Loucy (cell line): ENCODE measurements at regions not wholly inside any gene's neighbourhood (a gene's known extent, or its start where the extent isn't known, plus 50 kb on each side); places are given as distances from the start of the nearest gene placed in this dataset.

Experiments
- H2AFZ ChIP-seq: fragments of 200-600 bp; sonication (generic); 2 replicates; pipeline ENCODE4 v1.6.0; 2016; ENCODE audit warnings: antibody characterized with exemption, mild to moderate bottlenecking, low read length, moderate library complexity
- H3F3A ChIP-seq: fragments of 200-600 bp; 2 replicates; pipeline ENCODE4 v1.6.0; 2016; ENCODE audit warnings: antibody characterized with exemption, low read depth, mild to moderate bottlenecking
- H3K27me3 ChIP-seq: fragments of 200-600 bp; sonication (generic); 2 replicates; pipeline ENCODE4 v1.6.1; 2014; ENCODE audit warnings: low read length, mild to moderate bottlenecking; ENCODE audit not compliant: insufficient read depth, poor library complexity, severe bottlenecking
- H3K36me3 ChIP-seq: fragments of 200-600 bp; sonication (generic); 2 replicates; pipeline ENCODE4 v1.6.1; 2016; ENCODE audit warnings: low read length; ENCODE audit not compliant: insufficient read depth
- H3K4me1 ChIP-seq: fragments of 200-600 bp; sonication (generic); 2 replicates; pipeline ENCODE4 v1.5.1; 2014; ENCODE audit warnings: low read length, mild to moderate bottlenecking; ENCODE audit not compliant: insufficient read depth, poor library complexity, severe bottlenecking
- H3K4me2 ChIP-seq: fragments of 200-600 bp; sonication (generic); 2 replicates; pipeline ENCODE4 v1.6.0; 2014; ENCODE audit warnings: antibody characterized with exemption, low read length, low read depth, mild to moderate bottlenecking; ENCODE audit not compliant: poor library complexity, severe bottlenecking
- H3K4me3 ChIP-seq: fragments of 200-600 bp; sonication (generic); 2 replicates; pipeline ENCODE4 v1.5.1; 2014; ENCODE audit warnings: low read length, mild to moderate bottlenecking, mixed read lengths; ENCODE audit not compliant: poor library complexity, severe bottlenecking
- H3K79me2 ChIP-seq: fragments of 200-600 bp; sonication (generic); 2 replicates; pipeline ENCODE4 v1.6.1; 2014; ENCODE audit warnings: low read length; ENCODE audit not compliant: insufficient read depth
- H3K9ac ChIP-seq: fragments of 200-600 bp; sonication (generic); 2 replicates; pipeline ENCODE4 v1.6.0; 2014; ENCODE audit warnings: mild to moderate bottlenecking, low read depth, low read length, moderate library complexity; ENCODE audit not compliant: poor library complexity, severe bottlenecking
- H3K9me2 ChIP-seq: fragments of 200-600 bp; sonication (generic); replicated peaks from 2 replicates; pipeline ENCODE4 v1.6.1; 2016; ENCODE audit warnings: low read depth, low read length, mixed read lengths
- H3K9me3 ChIP-seq: fragments of 200-600 bp; sonication (generic); 2 replicates; pipeline ENCODE4 v1.6.1; 2014; ENCODE audit warnings: mild to moderate bottlenecking, antibody characterized with exemption, low read length, low read depth; ENCODE audit not compliant: insufficient read depth
- H4K20me1 ChIP-seq: fragments of 200-600 bp; sonication (generic); 2 replicates; pipeline ENCODE4 v1.6.0; 2014; ENCODE audit warnings: antibody characterized with exemption, low read length, mild to moderate bottlenecking; ENCODE audit not compliant: insufficient read depth, poor library complexity, severe bottlenecking
- EZH2phosphoT487 ChIP-seq: fragments of 200-600 bp; IDR thresholded peaks from 2 replicates; pipeline ENCODE4 v1.6.1; 2018; ENCODE audit warnings: antibody characterized with exemption, mild to moderate bottlenecking, moderate library complexity, borderline replicate concordance
- TF ChIP-seq, protein P1 (sequence below): fragments of 200-600 bp; sonication (generic); conservative IDR thresholded peaks from 2 replicates; pipeline ENCODE4 v1.5.1; 2014; ENCODE audit warnings: mild to moderate bottlenecking, antibody characterized with exemption, low read length

- Histone ChIP-seq H2AFZ (no peak overlapping the region), H3F3A (no peaks in the 10 kb centered on the region), H3K4me1 (no peaks in the 10 kb centered on the region), H3K9me2 (no peaks in the 10 kb centered on the region), H3K9me3 (no peaks in the 10 kb centered on the region), H3K36me3 (no peaks in the 10 kb centered on the region), H4K20me1 (no peaks in the 10 kb centered on the region), H3K27me3 (no peaks in the 10 kb centered on the region), H3K79me2 (no peaks in the 10 kb centered on the region), H3K9ac (no peak overlapping the region), H3K4me2 (no peak overlapping the region), H3K4me3 (no peak overlapping the region)
- TF ChIP-seq, protein P1, sequence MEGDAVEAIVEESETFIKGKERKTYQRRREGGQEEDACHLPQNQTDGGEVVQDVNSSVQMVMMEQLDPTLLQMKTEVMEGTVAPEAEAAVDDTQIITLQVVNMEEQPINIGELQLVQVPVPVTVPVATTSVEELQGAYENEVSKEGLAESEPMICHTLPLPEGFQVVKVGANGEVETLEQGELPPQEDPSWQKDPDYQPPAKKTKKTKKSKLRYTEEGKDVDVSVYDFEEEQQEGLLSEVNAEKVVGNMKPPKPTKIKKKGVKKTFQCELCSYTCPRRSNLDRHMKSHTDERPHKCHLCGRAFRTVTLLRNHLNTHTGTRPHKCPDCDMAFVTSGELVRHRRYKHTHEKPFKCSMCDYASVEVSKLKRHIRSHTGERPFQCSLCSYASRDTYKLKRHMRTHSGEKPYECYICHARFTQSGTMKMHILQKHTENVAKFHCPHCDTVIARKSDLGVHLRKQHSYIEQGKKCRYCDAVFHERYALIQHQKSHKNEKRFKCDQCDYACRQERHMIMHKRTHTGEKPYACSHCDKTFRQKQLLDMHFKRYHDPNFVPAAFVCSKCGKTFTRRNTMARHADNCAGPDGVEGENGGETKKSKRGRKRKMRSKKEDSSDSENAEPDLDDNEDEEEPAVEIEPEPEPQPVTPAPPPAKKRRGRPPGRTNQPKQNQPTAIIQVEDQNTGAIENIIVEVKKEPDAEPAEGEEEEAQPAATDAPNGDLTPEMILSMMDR, result no peak
- no peak for TF ChIP-seq EZH2phosphoT487
These were observed 312.1 kb downstream of the TFAP2C start for GRCh38 chr20:56941101-56941686.

DNA sequence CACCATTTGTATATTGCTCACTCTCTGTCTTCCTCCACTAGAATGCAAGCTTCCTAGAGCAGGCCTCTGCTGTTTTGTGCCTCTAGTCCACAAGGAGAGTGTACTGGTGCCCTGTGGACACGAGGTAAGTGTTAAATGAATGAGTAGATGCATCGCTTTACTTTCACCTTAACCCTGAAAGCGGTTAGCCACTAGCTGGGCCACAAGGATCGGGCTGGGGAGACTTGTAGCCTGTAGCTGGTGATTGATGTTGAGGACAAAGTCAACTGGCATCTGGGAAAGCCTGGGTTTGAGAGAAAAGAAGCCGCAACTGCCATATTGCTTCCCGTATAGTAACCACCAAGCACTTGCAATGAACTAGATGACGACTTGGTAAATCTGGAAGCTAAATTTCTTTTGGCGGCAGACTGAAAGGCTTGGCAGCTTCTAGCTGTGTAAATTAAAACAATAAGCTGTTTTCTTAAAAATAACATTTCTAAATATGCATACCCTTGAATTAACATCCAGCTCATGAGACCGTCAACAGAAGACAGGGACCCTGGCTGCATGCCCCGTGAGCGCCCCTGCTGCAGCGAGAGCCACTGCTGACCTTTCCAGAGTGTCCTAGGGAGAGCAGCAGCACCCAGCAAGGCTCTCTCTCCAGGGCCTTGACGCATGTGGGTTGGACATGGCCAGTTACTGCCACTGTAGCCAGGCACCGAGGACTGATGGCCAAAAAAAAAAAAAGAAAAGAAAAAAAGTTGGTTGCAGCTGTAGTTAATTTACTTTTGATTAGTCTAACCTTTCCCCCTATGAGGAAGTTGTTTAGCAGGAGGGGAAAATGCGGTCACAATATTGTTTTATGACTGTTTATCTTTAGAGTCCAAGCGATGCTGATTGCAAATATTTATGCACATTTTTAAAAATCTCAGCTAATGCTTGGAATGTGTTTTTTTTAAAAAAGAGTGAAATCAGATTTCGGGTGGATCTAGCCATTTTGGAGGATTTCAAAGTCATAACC lies 315.1 kb downstream of the TFAP2C start:
- Histone ChIP-seq H2AFZ (no peak overlapping the region), H3K27me3 (no peaks in the 10 kb centered on the region), H3K4me1 (no peaks in the 10 kb centered on the region), H3K9ac (no peak overlapping the region), H3K9me3 (no peaks in the 10 kb centered on the region), H3K36me3 (no peaks in the 10 kb centered on the region), H3K4me3 (no peak overlapping the region), H3K9me2 (no peaks in the 10 kb centered on the region), H4K20me1 (no peaks in the 10 kb centered on the region), H3K4me2 (no peak overlapping the region), H3K79me2 (no peaks in the 10 kb centered on the region), H3F3A (no peaks in the 10 kb centered on the region)
- TF ChIP-seq, protein P1, result no peak

GRCh38 chr20:56945057-56945456 lies 316.0 kb downstream of the TFAP2C start:
- no peaks in the 10 kb centered on the region for H4K20me1 ChIP-seq
- H2AFZ ChIP-seq, result no peak overlapping the region
- no peaks in the 10 kb centered on the region for H3K27me3 ChIP-seq
- no peak overlapping the region for H3K9ac ChIP-seq
- no peak for TF ChIP-seq EZH2phosphoT487
- TF ChIP-seq, protein P1, result no peak
- no peaks in the 10 kb centered on the region for H3K4me1 ChIP-seq
- no peaks in the 10 kb centered on the region for H3K79me2 ChIP-seq
- no peak overlapping the region for H3K4me3 ChIP-seq
- no peaks in the 10 kb centered on the region for H3K36me3 ChIP-seq
- H3K4me2 ChIP-seq, result no peak overlapping the region
- no peaks in the 10 kb centered on the region for H3F3A ChIP-seq
- no peaks in the 10 kb centered on the region for H3K9me3 ChIP-seq
- H3K9me2 ChIP-seq, result no peaks in the 10 kb centered on the region
